ENCODE measurements at regions not wholly inside any gene's neighbourhood (a gene's known extent, or its start where the extent isn't known, plus 50 kb on each side); places are given as distances from the start of the nearest gene placed in this dataset.
"Not testable (repeated sequence)": the region's sequence is repeated elsewhere in the genome, so short reads cannot be mapped to it uniquely, and the experiment has no call there.

DNA sequence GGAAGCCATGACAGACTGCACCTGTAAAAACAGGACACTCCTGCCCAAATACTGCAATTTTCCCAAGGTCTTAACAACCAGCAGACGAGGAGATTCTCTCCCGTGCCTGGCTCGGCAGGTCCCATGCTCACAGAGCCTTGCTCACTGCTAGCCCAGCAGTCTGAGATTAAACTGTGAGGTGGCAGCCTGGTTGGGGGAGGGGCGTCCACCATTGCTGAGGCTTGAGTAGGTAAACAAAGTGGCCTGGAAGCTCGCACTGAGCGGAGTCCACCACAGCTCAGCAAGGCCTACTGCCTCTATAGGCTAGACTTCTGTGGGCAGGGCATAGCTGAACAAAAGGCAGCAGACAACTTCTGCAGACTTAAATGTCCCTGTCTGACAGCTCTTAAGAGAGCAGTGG lies 80.3 kb downstream of the ANXA5 start:
- not testable (repeated sequence) for DNase-seq (ENCODE audit: low read depth)

DNA sequence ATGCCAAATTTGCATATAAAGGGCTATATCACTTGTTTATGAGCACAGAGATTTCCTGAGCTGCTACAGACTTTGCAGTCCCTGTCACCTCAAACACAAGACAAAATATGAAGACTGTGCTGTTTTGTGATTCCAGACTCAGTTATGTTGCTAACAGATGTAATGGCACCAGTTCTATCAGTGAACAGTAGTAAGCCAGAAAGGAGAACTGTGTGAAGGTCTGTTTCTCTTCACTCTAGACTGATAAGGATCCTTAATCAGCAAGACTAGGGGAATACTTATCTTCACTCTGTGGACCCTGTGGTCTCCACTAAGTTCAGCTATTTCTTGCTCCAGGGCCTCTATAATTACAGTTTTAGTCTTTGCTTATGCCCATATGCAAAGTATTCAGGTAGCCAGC lies 82.7 kb downstream of the ANXA5 start:
- DNase-seq (ENCODE audit: low read depth), result no peak

DNA sequence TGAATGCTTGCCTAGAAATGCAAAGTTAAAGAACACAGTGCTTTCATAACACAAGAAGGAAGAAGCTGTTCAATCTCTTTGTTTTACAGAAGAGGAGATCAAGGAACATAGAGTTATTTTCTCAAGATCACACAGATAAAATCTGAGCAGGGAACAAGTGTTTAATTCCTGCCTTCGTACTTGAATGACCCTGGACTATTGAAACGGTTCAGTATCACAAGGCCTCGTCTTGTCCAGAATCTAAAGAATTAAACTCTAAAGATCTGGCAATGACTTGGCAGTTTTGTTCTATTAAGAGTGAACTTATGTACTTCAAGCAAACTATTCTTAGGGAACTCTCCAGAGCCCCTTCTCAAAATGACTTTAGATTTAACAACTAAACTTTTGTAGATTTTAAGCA lies 97.7 kb downstream of the ANXA5 start:
- DNase-seq (ENCODE audit: low read depth), result no peak

DNA sequence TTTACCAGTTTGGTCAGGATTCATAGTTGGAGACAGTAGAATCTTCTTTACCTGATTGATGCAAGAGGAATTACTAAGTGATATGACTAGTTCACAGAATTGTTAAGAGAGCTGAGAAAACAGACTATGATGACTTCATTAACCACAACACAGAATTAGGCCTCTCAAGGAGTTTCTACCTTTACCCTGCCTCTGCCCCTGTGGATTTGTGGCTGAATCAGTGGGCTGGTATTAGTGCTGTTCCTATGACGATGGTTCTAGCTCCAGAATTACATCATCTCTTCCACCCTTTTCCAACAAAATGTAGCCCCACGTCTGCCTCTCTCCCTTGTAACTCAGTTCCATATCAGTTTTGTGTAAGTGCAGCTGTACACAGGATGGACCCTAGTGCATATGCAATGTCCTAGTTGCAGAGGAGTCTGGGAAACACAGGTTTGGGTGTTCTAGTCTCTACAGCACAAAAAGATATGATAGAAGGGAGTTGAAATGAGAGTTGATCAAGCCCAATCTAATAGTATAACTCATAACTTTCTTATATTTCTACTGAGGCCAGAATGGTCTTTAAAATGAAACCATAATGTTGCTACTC lies 99.3 kb downstream of the ANXA5 start:
- no peak for DNase-seq (ENCODE audit: low read depth)

DNA sequence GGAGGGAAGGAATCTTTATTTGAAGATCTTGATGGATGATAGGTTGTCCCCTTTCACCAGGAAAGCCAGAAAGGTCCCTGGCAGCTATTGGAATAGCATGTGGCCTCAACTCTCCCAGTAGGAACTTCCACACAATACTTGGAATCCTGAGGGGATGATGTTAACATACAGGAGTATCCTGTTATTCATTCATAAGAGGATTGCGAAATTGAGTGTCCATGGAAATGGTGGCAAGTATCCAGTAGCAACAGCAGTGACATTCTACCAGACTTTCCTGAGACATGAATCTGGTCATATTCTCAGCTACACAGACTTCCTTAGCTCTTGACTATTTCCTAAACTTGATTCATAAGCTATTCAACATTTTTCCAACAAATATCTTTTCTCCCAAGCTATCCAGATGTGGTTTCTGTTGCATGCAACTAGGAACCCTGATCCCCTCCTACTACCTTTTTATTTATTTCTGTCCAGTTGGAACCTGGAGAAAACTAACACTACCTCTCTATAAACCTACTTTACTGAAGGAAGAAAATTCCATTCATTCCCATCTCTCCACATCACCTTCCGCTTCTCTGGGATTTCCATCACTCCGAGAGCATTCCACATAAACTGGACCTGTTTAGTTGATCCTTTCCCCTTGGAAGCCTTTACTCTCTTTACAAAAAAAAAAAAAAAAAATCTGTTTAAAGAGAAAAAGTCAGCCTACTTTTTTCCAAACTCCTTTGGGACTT lies 101.8 kb downstream of the ANXA5 start:
- DNase-seq (ENCODE audit: low read depth), result no peak

DNA sequence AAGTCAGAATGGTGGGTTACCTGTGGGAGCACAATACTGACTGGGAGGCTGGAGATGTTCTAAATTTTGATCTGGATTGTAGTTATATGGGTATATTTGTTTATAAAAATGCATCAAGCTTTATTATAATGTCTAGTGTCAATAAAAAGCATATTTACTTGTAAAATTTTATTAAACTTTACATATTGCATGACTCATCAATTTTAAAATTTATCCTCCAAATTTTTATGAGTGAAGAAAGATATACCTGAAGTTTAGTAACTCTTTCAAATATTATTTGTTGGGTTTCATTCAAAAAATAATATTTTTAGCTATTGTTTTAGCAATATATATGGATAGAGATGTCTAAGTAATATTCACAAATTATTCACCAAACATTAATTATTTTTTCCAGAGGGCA lies 103.0 kb downstream of the ANXA5 start:
- DNase-seq (ENCODE audit: low read depth), result no peak

DNA sequence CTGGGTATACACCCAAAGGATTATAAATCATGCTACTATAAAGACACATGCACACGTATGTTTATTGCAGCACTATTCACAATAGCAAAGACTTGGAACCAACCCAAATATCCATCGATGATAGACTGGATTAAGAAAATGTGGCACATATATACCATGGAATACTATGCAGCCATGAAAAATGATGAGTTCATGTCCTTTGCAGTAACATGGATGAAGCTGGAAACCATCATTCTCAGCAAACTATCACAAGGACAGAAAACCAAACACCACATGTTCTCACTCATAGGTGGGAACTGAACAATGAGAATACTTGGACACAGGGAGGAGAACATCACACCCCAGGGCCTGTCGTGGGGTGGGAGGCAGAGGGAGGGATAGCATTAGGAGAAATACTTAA lies 104.5 kb downstream of the ANXA5 start:
- not testable (repeated sequence) for DNase-seq (ENCODE audit: low read depth)

DNA sequence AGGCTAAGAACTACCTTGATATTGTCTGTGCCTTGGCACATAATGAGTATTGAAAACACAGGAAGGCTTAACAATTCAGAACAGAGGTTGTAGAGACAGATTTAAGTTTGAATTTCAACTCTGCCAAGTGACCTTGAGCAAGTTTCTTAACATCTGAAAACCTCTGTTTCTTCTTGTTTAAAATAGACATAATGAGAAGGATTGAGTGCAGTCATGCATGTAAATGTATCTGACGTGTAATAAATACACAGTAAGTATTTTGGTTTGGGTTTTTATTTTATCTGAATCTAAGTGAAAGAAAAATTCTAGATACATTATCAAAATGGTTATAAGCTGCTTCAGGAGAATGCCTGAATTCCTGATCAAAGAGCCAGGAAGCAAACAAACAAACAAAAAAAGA lies 111.9 kb downstream of the ANXA5 start:
- DNase-seq (ENCODE audit: low read depth), result no peak

DNA sequence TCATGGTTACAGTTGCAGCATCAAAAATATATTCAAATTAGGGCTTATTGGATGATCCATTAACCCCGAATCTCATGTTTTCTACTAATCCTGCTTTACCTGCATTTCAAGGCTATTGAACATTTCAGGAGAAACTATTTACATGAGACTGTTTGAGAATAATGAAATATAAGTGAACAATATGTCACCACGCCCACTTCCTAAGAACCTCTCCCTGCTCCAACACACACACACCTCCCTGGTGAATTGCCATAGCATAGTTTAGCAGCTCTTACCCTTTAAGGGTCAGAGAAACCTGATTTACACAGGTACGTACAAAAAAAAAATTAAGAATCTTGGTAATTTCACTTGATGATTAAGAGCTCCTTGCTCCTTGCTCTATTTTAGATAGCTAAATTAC lies 113.4 kb downstream of the ANXA5 start:
- no peak for DNase-seq (ENCODE audit: low read depth)

DNA sequence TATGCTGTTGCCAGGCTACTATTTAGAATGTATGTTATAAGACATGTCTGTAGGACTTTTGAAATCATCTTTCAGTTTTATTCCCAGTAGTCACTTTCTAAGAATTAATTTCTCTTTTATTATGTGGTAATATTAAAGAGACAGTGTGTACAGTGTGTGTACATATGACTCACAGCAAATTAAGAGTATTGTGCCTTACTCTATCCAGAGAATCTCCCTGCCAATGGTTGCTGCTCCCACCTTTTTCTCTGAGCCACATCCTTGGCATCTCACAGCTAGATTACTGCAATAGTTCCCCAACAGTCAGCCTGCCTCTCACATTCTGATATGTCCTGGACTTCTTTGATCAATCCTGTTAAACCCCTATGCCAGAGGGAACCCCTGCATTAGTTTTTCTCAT lies 114.5 kb downstream of the ANXA5 start:
- no peak for DNase-seq (ENCODE audit: low read depth)

DNA sequence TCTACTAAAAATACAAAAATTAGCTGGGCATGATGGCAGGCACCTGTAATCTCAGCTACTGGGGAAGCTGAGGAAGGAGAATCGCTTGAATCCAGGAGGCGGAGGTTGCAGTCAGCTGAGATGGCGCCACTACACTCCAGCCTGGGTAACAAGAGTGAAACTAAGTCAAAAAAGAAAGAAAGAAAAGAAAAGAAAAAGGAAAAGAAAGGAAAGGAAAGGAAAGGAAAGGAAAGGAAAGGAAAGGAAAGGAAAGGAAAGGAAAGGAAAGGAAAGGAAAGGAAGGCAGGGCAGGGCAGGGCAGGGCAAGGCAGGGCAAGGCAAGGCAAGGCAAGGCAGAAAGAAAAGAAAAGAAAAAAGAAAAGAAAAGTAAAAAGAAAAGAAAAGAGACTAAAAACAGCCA lies 121.4 kb downstream of the ANXA5 start:
- DNase-seq (ENCODE audit: low read depth), result not testable (repeated sequence)

DNA sequence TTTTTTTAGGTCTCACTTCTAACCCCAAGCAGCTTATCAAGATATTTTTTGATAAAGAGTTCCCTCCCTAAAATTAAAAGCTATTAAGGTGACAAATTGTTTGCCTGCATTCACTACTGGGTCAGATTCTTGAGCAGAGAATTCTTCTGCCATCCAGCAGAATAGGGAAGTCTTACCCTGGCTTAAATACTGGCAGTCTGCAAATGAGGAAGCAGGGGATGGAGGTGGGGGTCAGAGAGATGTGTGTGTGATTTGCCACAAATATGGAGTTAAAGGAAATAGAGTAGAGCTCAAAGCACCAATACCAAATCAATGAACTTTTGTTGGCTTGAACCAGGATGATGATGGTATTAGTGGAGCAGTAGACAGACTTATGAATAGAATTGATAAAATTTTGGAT lies 122.2 kb downstream of the ANXA5 start:
- no peak for DNase-seq (ENCODE audit: low read depth)

DNA sequence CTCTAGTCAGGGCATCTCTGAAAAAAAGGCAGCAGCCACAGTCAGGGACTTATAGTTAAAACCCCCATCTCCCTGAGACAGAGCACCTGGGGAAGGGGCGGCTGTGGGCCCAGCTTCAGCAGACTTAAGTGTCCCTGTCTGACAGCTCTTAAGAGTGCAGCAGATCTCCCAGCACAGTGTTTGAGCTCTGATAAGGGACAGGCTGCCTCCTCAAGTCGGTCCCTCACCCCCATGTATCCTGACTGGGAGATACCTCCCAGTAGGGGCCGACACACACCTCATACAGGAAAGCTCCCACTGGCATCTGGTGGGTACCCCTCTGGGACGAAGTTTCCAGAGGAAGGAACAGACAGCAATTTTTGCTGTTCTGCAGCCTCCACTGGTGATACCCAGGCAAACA lies 129.0 kb downstream of the ANXA5 start:
- DNase-seq (ENCODE audit: low read depth), result no peak

DNA sequence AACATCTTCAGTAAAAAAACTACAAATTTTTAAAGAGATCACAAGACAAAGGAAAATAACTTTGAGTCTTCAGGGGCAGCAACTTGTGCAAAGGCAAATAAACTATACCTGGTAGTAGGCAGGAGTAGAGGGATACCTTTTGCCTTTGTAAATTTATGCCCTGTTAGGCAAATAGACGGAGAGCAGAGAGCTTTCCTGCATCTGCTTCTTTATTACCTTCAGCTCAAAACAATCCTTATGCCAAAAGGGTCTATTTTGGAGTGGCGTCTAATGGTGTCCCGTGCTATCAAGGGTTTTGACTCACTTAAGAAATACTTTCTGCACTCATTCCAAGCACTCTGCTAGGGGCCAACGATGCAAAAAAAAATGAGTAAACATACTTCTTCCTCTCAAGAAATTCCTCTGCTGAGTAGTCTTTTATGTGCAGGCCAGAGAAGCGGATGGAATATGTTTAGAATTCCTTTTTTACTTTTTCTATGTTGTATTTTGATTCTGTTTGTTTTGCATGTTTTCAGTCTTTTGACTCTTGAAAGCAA lies 131.9 kb downstream of the ANXA5 start:
- DNase-seq (ENCODE audit: low read depth), result no peak

DNA sequence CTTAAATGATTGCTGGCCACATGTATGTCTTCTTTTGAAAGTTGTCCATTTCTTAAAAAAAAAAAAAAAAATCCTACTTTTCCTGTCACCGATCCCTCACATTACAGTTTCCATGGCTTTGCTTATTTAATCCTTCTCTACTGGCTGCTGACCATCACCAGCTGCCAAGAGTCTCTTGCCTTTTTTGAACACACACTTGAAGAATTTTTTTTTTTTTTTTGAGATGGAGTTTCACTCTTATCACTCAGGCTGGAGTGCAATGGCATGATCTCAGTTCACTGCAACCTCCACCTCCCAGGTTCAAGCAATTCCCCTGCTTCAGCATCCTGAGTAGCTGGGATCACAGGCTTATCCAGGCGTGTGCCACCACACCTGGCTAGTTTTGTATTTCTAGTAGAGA lies 134.0 kb downstream of the ANXA5 start:
- no peak for DNase-seq (ENCODE audit: low read depth)

DNA sequence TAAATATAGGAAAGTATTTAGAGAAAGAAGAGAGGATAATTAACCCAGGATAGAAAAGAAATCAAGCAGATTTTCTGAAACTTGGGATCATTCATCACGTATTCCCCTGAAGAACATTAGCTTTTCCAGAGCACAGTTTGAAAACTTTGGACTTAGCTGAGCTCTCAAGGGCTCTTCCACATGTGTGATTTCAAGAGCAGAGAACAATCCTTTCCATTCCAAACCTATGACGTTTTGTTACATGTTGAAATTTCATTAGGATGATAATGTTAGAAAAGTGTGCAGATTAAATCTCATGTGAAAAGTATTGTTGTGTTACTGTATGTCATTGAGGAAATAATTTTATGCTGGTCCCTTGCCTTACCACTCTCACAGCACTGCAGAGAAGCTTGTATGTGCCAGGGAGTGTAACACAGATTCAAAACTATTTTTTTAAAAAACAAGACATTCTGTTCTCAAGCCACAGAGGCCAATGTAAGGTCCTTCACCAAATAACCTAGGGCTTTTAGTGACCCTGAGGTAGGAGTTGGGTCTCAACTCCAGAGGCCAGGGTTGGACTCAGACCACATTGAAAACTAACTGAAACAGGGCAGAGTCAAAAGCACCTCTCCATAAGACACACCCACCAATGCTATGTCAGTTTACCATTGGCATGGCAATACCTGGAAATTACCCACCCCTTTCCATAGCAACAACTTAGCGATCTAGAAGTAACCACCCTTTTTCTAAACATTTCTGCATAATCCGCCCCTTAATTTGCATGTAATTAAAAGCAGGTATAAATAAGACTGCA lies 141.3 kb downstream of the ANXA5 start:
- no peak for DNase-seq (ENCODE audit: low read depth)

DNA sequence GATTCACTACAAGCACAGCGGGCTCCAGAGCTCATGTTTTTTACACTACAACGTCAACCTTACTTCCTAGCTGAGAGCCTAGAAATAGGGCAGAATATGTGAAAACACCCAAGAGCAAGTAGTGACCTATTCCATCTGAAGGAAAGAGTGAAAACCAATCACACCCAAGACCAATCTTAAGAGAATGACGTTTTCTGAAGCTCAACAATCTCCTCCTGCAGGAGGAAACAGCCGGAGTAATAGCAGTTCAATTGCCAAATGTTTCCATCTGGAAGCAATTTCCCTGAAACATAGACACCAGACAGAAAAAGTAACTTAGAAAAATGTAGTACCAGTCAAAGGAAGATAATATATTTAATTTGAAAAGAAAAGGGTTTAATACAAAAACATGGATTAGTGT lies 142.4 kb downstream of the ANXA5 start:
- no peak for DNase-seq (ENCODE audit: low read depth)

DNA sequence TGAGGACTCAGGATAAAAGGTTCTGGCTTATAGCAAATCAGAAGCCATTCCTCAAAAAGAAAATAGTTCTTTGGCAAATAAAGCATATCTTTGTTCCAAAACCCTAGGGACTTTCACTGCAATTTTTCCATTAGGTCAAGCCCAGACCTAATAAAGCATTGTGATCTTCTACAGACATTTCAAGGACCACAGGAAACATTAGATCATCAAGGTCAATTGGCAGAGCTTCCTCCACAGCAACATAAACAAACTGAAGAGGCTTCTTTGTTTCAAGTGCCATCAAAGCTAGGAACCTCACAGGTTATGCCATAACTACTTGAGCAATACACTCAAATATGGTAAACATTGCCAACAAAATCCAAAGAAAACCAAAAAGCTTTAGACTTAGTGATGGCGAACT lies 144.9 kb downstream of the ANXA5 start:
- no peak for DNase-seq (ENCODE audit: low read depth)

DNA sequence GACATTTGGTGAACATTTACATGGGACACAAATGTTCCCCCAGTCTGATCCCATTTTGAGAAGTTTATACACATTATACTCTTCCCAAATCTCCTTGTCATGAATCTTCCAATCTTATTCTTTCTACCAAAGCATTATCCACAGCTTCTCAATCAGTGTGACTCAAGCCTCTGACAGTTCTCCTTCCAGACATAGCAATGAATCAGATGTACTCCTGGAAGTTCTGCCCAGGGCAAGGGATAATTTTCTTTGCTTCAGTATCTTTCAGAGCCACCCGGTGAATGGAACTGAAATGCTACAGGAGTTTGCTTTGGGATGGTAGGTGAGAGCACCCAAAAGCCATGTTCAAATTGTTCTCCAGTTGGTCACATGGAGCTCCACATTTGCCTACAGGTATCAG lies 145.5 kb downstream of the ANXA5 start:
- no peak for DNase-seq (ENCODE audit: low read depth)

DNA sequence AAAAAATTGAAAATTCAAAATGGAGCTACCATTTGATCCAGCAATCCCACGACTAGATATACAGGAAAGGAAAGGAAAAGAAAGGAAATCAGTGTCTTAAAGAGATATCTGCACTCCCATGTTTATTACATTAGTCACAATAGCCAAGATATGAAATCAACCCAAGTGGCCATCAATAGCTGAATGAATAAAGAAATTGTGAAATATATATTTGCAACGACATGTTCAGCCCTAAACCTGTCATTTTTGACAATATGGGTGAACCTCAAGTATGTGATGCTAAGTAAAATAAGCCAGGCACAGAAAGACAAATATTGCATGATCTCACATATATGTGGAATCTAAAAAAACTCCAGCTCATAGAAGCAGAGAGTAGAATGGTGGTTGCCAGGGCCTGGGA lies 155.1 kb downstream of the ANXA5 start:
- DNase-seq (ENCODE audit: low read depth), result no peak

DNA sequence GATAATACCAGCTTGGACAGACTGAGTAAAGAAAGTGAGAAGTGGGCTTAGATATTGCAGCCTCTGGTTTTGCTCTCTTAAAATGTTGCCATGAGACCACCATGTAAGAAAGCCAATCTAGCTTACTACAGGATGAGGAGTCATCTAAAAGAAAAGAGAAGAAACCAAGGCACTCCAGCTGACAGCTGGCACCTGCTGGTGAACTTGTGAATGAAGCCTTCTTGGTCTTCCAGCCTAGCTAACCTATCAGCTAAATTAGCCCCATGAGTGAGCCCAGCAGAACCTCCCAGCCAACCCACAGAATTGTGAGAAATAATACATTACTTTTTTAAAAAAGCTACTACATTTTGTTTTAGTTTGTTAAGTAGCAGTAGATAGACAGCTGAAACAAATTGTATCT lies 154.5 kb upstream of the QRFPR start:
- no peak for DNase-seq (ENCODE audit: low read depth)

DNA sequence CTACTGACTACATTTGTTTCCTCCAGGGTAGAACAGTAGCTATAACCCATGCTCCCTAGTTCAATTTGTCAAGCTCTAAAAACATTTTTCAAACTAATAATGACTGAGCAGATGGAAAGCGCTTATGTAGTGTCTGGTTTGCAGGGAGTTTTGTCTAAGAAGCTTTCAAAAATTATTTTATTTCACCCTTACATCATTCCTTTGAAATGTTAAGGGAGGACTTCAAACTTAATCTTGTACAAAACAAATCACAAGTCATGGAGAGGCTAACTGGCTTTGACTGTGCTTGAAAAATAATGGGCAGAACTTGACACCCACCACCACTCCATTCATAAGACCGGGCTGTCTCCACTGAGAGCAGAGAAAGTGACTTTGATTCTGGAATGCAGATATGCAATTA lies 153.4 kb upstream of the QRFPR start:
- no peak for DNase-seq (ENCODE audit: low read depth)

DNA sequence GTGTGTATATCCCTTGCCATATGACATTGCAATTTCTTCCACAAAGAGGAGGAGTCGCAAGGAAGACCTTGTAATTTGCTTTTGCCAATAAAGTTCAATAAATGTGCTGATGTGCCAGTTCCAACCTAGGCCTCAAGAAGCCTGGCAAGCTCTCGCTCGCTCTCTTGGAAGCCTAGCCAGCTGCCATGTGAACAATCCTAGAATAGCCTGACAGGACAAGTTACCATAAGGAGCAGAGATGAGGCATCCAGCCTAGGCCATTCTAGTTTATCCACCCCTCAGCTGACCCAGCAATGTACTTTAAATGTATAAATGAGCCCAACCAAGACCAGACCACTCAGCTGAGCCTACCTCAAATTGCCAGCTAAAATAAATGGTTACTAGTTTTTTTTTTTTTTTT lies 145.7 kb upstream of the QRFPR start:
- no peak for DNase-seq (ENCODE audit: low read depth)
